Coronary artery (tissue), 2 donors: ENCODE measurements at regions not wholly inside any gene's neighbourhood (a gene's known extent, or its start where the extent isn't known, plus 50 kb on each side); places are given as distances from the start of the nearest gene placed in this dataset.

Experiments used
- DNase-seq: peaks from one replicate; pipeline ENCODE4 v3.0.0-alpha.2; 2017; ENCODE audit warnings: low spot score
- H3K27ac ChIP-seq, 2 donors: fragments of 200-600 bp; sonication (generic); one replicate each; pipeline ENCODE4 v1.5.1; 2016 to 2019
- H3K4me3 ChIP-seq: fragments of 200-600 bp; sonication (generic); 2 replicates; pipeline ENCODE4 v1.5.1; 2016; ENCODE audit warnings: mild to moderate bottlenecking, moderate library complexity
- TF ChIP-seq, protein P1 (sequence below): fragments of 200-600 bp; sonication (generic); IDR thresholded peaks from one replicate; pipeline ENCODE4 v1.5.1; 2019; ENCODE audit warnings: antibody characterized with exemption

DNA sequence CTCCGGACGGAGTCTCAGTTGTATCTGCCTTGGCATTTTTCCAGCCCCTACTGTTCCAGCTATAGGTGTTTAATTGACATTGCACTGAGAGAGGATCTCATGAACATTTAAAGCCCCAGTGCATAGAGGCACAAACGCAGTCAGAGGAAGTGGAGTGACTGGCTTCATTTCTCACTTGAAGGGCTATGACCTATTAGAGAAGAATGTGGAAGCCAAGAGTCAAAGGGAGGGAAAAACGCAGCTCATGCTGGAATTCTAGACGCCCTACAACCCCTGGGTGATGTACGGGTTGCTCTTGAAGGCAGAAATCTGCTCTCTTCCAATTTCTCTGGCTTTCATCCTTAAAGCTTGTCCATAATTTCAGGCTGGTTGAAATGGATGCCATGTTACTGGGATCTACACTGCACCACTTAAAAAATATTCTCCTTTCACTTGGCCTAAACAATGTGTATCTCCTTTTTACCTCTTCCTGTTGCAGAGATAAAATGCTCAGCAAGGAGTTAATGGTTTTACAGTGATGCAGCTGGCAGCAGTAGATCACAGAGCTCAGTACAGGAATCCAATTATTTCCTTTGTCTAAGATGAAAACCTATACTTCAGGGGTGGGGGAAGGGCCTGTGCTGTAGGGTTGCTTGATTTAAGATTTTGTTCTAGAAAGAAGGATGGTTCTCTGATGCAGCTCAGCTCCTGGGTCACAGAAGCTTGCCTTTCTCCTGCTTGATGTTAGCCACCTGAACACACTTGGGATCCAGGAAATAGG is 61.8 kb upstream of the MAMDC2 start:
- no peak for DNase-seq
- TF ChIP-seq, protein P1, sequence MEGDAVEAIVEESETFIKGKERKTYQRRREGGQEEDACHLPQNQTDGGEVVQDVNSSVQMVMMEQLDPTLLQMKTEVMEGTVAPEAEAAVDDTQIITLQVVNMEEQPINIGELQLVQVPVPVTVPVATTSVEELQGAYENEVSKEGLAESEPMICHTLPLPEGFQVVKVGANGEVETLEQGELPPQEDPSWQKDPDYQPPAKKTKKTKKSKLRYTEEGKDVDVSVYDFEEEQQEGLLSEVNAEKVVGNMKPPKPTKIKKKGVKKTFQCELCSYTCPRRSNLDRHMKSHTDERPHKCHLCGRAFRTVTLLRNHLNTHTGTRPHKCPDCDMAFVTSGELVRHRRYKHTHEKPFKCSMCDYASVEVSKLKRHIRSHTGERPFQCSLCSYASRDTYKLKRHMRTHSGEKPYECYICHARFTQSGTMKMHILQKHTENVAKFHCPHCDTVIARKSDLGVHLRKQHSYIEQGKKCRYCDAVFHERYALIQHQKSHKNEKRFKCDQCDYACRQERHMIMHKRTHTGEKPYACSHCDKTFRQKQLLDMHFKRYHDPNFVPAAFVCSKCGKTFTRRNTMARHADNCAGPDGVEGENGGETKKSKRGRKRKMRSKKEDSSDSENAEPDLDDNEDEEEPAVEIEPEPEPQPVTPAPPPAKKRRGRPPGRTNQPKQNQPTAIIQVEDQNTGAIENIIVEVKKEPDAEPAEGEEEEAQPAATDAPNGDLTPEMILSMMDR: no peak
- H3K4me3 ChIP-seq: no peak overlapping the region
- H3K27ac ChIP-seq: no peak overlapping the region

DNA sequence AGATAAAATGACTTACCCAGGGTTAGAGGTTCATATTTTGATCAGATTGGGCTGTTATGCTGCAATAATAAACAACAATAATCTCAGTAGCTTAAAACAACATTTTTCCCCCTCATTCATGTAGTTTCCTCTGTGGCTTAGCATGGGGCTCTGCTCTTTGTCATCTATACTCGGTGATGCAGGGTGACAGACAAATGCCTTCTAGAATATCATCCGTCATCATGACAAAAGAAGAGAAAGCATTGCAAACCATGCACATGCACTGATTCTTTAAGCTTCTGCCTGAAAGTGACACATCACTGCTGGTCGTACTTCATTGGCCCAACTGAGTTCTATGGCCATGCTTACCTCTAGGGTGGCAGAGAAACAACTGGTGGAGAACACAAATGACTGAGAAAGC is 58.8 kb upstream of the MAMDC2 start:
- DNase-seq: no peak
- TF ChIP-seq, protein P1: no peak
- Histone ChIP-seq H3K27ac (no peak overlapping the region), H3K4me3 (no peak overlapping the region)

DNA sequence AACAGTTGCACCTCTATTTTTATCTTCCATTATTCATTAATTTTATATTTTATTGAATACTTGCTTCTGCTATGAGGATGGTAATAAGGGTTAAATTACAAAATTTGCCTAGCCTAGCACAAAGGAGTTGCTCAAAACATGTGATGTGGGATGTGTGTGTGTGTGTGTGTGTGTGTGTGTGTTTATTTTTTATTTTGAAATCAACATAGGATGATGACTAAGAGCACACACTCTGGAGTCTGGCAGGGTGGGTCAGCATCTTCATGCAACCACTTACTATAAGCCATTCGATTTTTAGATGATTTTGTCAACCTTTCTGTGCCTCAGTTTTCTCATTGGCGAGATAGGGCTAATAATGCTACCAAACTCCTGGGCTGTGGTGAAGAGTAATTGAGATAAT is 57.7 kb upstream of the MAMDC2 start:
- Histone ChIP-seq H3K4me3 (no peak overlapping the region), H3K27ac (no peak overlapping the region)
- TF ChIP-seq, protein P1: no peak
- DNase-seq: no peak

DNA sequence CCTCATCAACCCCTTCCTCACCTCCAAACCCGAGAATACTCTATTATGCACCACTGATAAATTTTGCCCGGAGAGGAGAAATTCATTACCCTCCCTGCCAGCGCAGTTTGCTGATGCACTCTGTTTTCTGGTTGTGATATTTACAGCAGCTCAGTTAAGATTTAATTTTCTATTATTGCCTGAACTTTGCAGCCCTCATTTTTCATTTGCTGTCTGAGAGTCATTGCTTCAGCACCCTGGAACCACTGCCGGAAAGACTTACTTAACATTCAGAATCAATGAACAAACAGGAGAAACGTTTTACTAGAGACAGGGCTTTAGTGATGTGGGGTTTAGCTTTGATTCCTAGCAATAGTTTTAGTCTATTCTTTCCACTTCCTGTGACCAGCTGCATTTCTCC is 56.7 kb upstream of the MAMDC2 start:
- H3K4me3 ChIP-seq: no peak overlapping the region
- TF ChIP-seq, protein P1: no peak
- no peak overlapping the region for H3K27ac ChIP-seq
- DNase-seq: no peak

DNA sequence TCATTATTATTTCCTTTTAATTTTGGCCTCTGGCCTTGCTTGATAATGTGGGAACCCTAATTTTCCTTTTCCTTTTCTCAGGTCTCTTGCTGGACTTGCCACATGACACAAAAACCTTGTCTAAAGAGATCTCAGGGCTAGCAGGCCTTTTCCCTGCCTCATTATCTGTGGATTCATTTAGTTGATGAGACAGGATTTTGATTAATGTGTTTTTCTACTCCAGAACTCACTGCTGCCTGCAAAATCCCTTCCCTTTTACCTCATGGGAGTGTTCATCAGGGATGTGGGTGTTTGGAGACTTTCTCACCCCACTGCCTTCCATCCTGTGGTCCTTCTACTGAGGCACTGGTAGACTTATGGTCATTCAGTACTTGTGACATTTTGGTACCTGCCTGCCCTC is 56.2 kb upstream of the MAMDC2 start:
- no peak for DNase-seq
- Histone ChIP-seq H3K27ac (no peak overlapping the region), H3K4me3 (no peak overlapping the region)
- TF ChIP-seq, protein P1: no peak

DNA sequence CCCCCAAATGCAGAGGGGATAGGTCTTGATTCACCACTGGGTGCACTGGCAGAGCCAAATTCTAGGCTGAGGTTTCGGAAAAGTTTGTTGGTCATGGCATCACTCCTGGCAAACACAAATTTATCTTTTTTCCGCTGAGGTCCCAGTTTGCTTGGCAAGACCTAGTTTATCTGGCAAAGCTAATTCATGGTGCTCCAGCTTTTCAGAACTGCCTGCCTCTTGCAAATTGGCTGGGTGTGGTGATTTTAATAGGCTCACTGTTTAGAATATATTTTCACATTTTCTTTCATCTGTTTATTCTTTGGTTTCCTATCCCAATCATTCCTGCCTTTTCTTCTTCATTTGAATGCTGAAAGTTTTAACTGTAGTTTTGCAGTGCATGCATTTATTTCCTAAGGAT is 50.5 kb upstream of the MAMDC2 start:
- TF ChIP-seq, protein P1: no peak
- no peak for DNase-seq
- Histone ChIP-seq H3K4me3 (no peak overlapping the region), H3K27ac (peak overlapping the region in 1 of 2 donors; percentile 36)
